ENCODE measurements at regions not wholly inside any gene's neighbourhood (a gene's known extent, or its start where the extent isn't known, plus 50 kb on each side); places are given as distances from the start of the nearest gene placed in this dataset.
A peak's percentile ranks its signal among the peaks of the same experiment; 100 is the strongest.
"Not testable (repeated sequence)": the region's sequence is repeated elsewhere in the genome, so short reads cannot be mapped to it uniquely, and the experiment has no call there.

- DNase-seq: no peak
Observed at GRCh38 chr1:100629391-100629790, 90.2 kb upstream of the VCAM1 start.

- DNase-seq: peak; percentile 95
Observed at GRCh38 chr1:100631015-100631551, 88.5 kb upstream of the VCAM1 start.

- DNase-seq: no peak
Observed at GRCh38 chr1:100642826-100643225, 76.7 kb upstream of the VCAM1 start.

- DNase-seq: no peak
Observed at GRCh38 chr1:100643471-100644196, 75.9 kb upstream of the VCAM1 start.

GRCh38 chr1:100646001-100646400 lies 73.5 kb upstream of the VCAM1 start:
- DNase-seq: no peak

- DNase-seq: no peak
Observed at GRCh38 chr1:100649146-100649545, 70.4 kb upstream of the VCAM1 start.

GRCh38 chr1:100657876-100658715 lies 61.4 kb upstream of the VCAM1 start:
- peak; percentile 2 for DNase-seq

- DNase-seq: no peak
Observed at GRCh38 chr1:100658716-100659026, 60.9 kb upstream of the VCAM1 start.

GRCh38 chr1:100661176-100661575 lies 58.4 kb upstream of the VCAM1 start:
- no peak for DNase-seq

GRCh38 chr1:100668494-100668893 lies 51.0 kb upstream of the VCAM1 start:
- not testable (repeated sequence) for DNase-seq
